H7 (cell line): ENCODE measurements at regions not wholly inside any gene's neighbourhood (a gene's known extent, or its start where the extent isn't known, plus 50 kb on each side); places are given as distances from the start of the nearest gene placed in this dataset.
A peak's percentile ranks its signal among the peaks of the same experiment; 100 is the strongest.
"Not testable (repeated sequence)": the region's sequence is repeated elsewhere in the genome, so short reads cannot be mapped to it uniquely, and the experiment has no call there.

Experiments used
- DNase-seq: peaks from one replicate; pipeline ENCODE4 v3.0.0; 2012
- H3K27me3 ChIP-seq: 2 replicates; pipeline ENCODE4 v1.6.0; 2011; ENCODE audit warnings: mild to moderate bottlenecking, low read length; ENCODE audit not compliant: control insufficient read depth, insufficient read depth
- H3K36me3 ChIP-seq: replicated peaks from 2 replicates; pipeline ENCODE4 v1.5.1; 2011; ENCODE audit warnings: low read length; ENCODE audit not compliant: control insufficient read depth, insufficient read depth
- H3K4me3 ChIP-seq: 2 replicates; pipeline ENCODE4 v1.5.1; 2011; ENCODE audit warnings: low read depth, mild to moderate bottlenecking, control low read depth, low read length, moderate library complexity; ENCODE audit not compliant: insufficient read depth

- H3K27me3 ChIP-seq, H3K36me3 ChIP-seq, H3K4me3 ChIP-seq, DNase-seq: not testable (repeated sequence)
These were observed 51.7 kb upstream of the PAXBP1 start for GRCh38 chr21:32823296-32823695.

DNA sequence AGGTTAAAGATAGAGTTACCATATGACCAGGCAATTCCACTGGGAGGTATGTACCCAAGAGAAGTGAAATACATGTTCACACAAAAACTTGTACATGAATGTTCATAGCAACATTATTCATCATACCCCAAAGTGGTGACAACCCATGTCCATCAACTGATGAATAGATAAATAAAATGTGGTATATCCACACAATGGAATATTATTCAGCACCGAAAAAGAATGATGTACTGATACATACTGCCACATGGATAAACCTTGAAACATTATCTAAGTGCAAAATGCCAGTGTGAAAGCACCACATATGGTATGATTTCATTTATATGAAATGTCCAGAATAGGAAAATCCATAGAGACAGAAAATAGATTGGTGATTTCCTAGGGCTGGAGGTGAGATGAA lies 53.4 kb upstream of the PAXBP1 start:
- no peak overlapping the region for H3K4me3 ChIP-seq
- no peaks in the 10 kb centered on the region for H3K27me3 ChIP-seq
- no peak for DNase-seq
- no peaks in the 10 kb centered on the region for H3K36me3 ChIP-seq

GRCh38 chr21:32826329-32827167 lies 55.0 kb upstream of the PAXBP1 start:
- no peaks in the 10 kb centered on the region for H3K27me3 ChIP-seq
- DNase-seq = peak; percentile 66
- no peak overlapping the region for H3K4me3 ChIP-seq
- no peaks in the 10 kb centered on the region for H3K36me3 ChIP-seq

- DNase-seq = no peak
- Histone ChIP-seq H3K4me3 (no peak overlapping the region), H3K36me3 (no peaks in the 10 kb centered on the region), H3K27me3 (no peaks in the 10 kb centered on the region; the same call in 1 of the 2 replicates)
These were observed 57.4 kb upstream of the PAXBP1 start for GRCh38 chr21:32828908-32829307.

GRCh38 chr21:32829504-32829903 lies 57.9 kb upstream of the PAXBP1 start:
- no peaks in the 10 kb centered on the region; the same call in 1 of the 2 replicates for H3K27me3 ChIP-seq
- no peak for DNase-seq

GRCh38 chr21:32831779-32832178 lies 60.2 kb upstream of the PAXBP1 start:
- not testable (repeated sequence) for H3K4me3 ChIP-seq, H3K36me3 ChIP-seq, H3K27me3 ChIP-seq, DNase-seq

More at GRCh38 chr21:32829504-32829903, 57.9 kb upstream of the PAXBP1 start:
- Histone ChIP-seq H3K36me3 (no peaks in the 10 kb centered on the region), H3K4me3 (no peak overlapping the region)

DNA sequence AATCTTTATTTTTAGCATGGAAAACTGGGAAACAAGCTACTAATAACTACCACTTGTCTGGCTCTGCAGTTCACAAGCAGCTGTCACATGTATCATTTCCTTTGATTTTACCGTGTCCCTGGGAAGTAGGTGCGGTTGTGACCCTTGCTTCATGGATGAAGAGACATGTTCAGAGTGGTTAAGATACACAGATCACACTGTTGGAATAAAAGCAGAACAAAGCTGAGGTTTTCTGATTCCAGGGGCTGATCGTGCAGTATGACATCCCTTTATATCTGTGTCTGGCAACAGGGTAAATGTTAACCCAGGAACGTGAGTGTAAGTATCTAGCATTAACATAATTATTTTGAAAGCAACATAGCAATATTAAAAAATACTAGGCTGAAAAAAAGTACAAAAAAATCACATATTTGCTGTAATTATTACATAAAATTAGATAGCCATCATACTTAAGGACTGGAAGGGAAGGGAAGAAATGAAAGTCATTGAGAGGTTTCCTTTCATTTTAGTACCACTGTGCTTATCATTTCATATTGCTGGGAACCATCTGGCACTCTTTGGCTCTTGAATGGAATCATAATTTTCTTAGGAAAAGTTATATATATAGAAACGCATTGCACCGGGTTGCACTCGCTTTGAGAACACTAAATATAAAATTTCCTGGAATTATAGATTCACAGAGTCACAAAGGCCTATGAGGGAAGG lies 62.8 kb upstream of the PAXBP1 start:
- DNase-seq = no peak
- Histone ChIP-seq H3K27me3 (no peaks in the 10 kb centered on the region; the same call in 1 of the 2 replicates), H3K36me3 (no peaks in the 10 kb centered on the region), H3K4me3 (no peak overlapping the region)

GRCh38 chr21:32834916-32835235 lies 63.3 kb upstream of the PAXBP1 start:
- no peaks in the 10 kb centered on the region for H3K36me3 ChIP-seq
- peak; percentile 60 for DNase-seq
- no peak overlapping the region for H3K4me3 ChIP-seq
- no peaks in the 10 kb centered on the region; the same call in 1 of the 2 replicates for H3K27me3 ChIP-seq

- no peaks in the 10 kb centered on the region for H3K36me3 ChIP-seq
- DNase-seq = no peak
- no peak overlapping the region for H3K4me3 ChIP-seq
- no peaks in the 10 kb centered on the region for H3K27me3 ChIP-seq
These were observed 70.6 kb upstream of the PAXBP1 start for GRCh38 chr21:32842146-32842545.

DNA sequence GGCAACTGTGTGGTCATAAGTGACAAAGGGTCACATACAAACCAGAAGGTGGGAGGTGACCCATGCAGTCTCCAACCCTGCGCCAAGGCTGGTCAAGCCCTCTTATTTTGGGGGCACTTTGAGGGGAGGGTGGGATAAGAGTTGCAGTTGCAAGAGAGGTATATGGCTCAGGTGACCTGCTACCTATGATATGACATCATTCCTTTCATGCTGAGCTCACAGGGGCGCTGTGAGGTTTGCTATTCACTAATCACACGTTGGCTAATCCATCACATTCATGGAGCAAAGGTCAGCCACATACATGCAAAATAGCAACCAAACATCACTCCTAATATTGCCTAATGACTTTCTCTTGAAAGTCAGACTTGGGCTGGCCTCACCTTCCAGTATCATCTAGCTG lies 72.0 kb upstream of the PAXBP1 start:
- no peaks in the 10 kb centered on the region for H3K27me3 ChIP-seq
- DNase-seq = no peak
- H3K36me3 ChIP-seq = no peaks in the 10 kb centered on the region
- H3K4me3 ChIP-seq = no peak overlapping the region

GRCh38 chr21:32844076-32844475 lies 72.5 kb upstream of the PAXBP1 start:
- H3K27me3 ChIP-seq = no peaks in the 10 kb centered on the region
- no peak overlapping the region for H3K4me3 ChIP-seq
- DNase-seq = no peak
- H3K36me3 ChIP-seq = no peaks in the 10 kb centered on the region

- Histone ChIP-seq H3K27me3 (no peaks in the 10 kb centered on the region), H3K36me3 (no peaks in the 10 kb centered on the region), H3K4me3 (no peak overlapping the region)
- no peak for DNase-seq
These were observed 73.3 kb upstream of the PAXBP1 start for GRCh38 chr21:32844653-32845436.

DNA sequence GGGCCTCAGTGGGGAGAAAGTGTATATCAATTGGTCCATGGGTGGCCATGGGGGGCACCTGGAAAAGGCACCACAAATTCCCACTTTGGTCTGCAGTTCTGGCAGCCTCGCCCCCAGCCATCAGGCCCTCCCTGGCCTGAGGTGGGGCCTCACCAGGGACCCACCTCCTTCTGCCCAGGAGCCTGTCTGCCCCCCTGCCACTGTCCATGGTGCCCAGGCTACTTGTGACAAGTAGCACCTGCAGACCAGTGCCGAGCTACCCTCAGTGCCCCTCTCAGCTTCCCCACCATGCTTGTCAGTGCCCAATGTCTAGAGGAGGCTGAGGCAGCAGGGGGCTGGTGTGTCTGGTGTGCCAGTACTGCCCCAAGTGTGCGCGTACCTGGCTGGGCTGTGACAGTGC lies 87.1 kb upstream of the PAXBP1 start:
- Histone ChIP-seq H3K4me3 (no peak overlapping the region), H3K27me3 (no peaks in the 10 kb centered on the region), H3K36me3 (no peaks in the 10 kb centered on the region)
- no peak for DNase-seq

GRCh38 chr21:32860399-32860798 lies 88.8 kb upstream of the PAXBP1 start:
- no peak overlapping the region for H3K4me3 ChIP-seq

More at GRCh38 chr21:32860399-32860798, 88.8 kb upstream of the PAXBP1 start:
- Histone ChIP-seq H3K36me3 (no peaks in the 10 kb centered on the region), H3K27me3 (no peaks in the 10 kb centered on the region; the same call in 1 of the 2 replicates)
- DNase-seq = no peak
